ENCODE measurements at regions not wholly inside any gene's neighbourhood (a gene's known extent, or its start where the extent isn't known, plus 50 kb on each side); places are given as distances from the start of the nearest gene placed in this dataset.
"Not testable (repeated sequence)": the region's sequence is repeated elsewhere in the genome, so short reads cannot be mapped to it uniquely, and the experiment has no call there.

- Histone ChIP-seq H3K27me3 (no peaks in the 10 kb centered on the region), H3K27ac (no peak overlapping the region), H3K4me1 (no peaks in the 10 kb centered on the region), H3K36me3 (no peaks in the 10 kb centered on the region), H3K9me3 (no peaks in the 10 kb centered on the region), H3K4me3 (no peak overlapping the region)
- no peak for TF ChIP-seq CTCF (IDR thresholded peaks at IDR 0.05)
- DNase-seq: no peak
- intact Hi-C loops (cut with DNase I; ENCODE audit: low total_unique reads): loop anchor here (10.0 kb wide), 1 partner anchor 87 kb away; no protein-coding TSS in a partner anchor
These were observed 116.0 kb upstream of the RANBP3L start for GRCh38 chr5:36417668-36418067.

DNA sequence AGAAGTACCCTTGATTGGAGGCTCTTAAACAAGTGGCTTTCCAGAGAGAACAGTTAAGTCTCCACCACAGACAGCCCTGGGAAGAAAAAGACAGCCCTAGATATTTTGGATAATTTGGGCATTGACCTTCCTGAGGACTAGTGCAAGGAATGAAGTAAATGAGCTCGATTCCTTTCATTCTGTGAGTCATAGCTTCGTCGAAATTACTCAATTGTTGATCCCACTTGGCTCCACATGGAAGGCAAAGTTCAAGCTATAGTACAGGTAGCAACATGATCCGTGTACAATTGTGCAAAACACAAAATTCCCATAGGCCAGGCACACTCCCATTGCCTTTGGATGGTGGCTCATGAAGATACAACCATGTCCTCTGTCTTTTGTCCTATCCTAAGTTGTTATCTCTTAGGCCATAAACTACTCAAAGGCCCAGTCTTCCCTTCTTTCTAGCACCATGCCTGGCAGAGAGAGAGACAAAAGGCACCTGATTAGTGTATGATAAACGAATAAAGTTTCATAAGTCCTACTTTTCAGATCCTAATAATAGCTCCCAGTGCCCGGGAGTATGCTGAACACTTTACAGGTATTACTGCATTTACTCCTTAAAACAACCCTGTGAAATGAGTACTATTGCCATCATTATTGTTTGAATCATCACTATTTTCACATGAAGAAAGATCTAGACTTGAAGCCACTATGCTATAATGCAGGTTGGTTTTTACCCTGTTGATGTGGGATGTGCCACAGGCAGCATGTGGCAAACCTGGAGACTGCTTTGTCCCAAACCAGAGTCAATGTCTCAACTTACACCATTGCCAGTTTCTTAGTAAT, 116.7 kb upstream of the RANBP3L start:
- H3K9me3 ChIP-seq: no peaks in the 10 kb centered on the region
- H3K4me1 ChIP-seq: no peaks in the 10 kb centered on the region
- intact Hi-C loops (cut with DNase I; ENCODE audit: low total_unique reads): loop anchor here (10.0 kb wide), 1 partner anchor 86 kb away; no protein-coding TSS in a partner anchor
- DNase-seq: no peak
- no peaks in the 10 kb centered on the region for H3K36me3 ChIP-seq
- H3K27me3 ChIP-seq: no peaks in the 10 kb centered on the region
- no peak for TF ChIP-seq CTCF (IDR thresholded peaks at IDR 0.05)
- H3K4me3 ChIP-seq: no peak overlapping the region
- H3K27ac ChIP-seq: no peak overlapping the region

- Histone ChIP-seq H3K4me3 (no peak overlapping the region), H3K36me3 (no peaks in the 10 kb centered on the region), H3K27ac (no peak overlapping the region), H3K27me3 (no peaks in the 10 kb centered on the region), H3K4me1 (no peaks in the 10 kb centered on the region), H3K9me3 (no peaks in the 10 kb centered on the region)
- DNase-seq: no peak
- intact Hi-C loops (cut with DNase I; ENCODE audit: low total_unique reads): loop anchor here (10.0 kb wide), 1 partner anchor 1116 kb away; no protein-coding TSS in a partner anchor
- no peak for TF ChIP-seq CTCF (IDR thresholded peaks at IDR 0.05)
These were observed 119.6 kb upstream of the RANBP3L start for GRCh38 chr5:36421256-36421655.

DNA sequence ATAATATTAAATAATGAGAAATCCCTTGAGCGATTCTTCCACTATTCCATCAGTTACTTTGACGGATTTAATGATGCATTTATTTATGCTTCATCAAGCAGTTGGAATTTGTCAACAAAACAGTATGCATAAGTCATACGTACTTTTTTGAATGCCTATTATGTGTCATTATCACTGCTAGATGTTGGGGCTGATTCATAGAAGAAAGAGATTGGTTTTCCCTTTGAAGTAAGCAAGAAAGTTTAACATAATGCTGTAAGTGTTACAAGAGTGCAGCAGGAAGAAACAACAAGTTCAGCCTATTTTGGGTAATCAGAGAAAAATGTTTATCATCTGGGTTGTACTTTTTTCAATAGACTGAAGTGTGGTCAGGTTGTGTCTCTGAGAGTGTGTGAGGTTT, 121.2 kb upstream of the RANBP3L start:
- H3K27me3 ChIP-seq: no peaks in the 10 kb centered on the region
- H3K36me3 ChIP-seq: no peaks in the 10 kb centered on the region
- DNase-seq: no peak
- no peaks in the 10 kb centered on the region for H3K4me1 ChIP-seq
- TF ChIP-seq CTCF (IDR thresholded peaks at IDR 0.05): no peak
- H3K9me3 ChIP-seq: no peaks in the 10 kb centered on the region
- intact Hi-C loops (cut with DNase I; ENCODE audit: low total_unique reads): loop anchor here (10.0 kb wide), 1 partner anchor 1118 kb away; no protein-coding TSS in a partner anchor
- H3K4me3 ChIP-seq: no peak overlapping the region
- no peak overlapping the region for H3K27ac ChIP-seq

GRCh38 chr5:36423578-36424307, 122.0 kb upstream of the RANBP3L start:
- TF ChIP-seq CTCF (IDR thresholded peaks at IDR 0.05): no peak
- Histone ChIP-seq H3K36me3 (no peaks in the 10 kb centered on the region), H3K27ac (no peak overlapping the region), H3K27me3 (no peaks in the 10 kb centered on the region), H3K9me3 (no peaks in the 10 kb centered on the region), H3K4me3 (no peak overlapping the region), H3K4me1 (no peaks in the 10 kb centered on the region)
- DNase-seq: no peak
- intact Hi-C loops (cut with DNase I; ENCODE audit: low total_unique reads): loop anchor here (10.0 kb wide), 1 partner anchor 1119 kb away; no protein-coding TSS in a partner anchor

DNA sequence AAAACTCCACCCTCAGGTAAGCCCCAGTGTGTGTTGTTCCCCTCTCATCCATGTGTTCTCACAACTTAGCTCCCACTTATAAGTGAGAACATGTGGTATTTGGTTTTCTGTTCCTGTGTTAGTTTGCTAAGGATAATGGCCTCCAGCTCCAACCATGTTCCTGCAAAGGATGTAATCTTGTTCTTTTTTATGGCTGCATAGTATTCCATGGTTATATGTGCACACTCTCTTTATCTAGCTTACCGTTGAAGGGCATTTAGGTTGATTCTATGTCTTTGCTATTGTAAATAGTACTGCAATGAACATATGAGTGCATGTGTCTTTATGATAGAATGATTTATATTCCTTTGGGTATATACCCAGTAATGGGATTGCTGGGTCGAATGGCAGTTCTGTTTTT, 124.4 kb upstream of the RANBP3L start:
- H3K27me3 ChIP-seq, H3K4me1 ChIP-seq, H3K9me3 ChIP-seq, H3K36me3 ChIP-seq, H3K27ac ChIP-seq, H3K4me3 ChIP-seq, DNase-seq: not testable (repeated sequence)
- intact Hi-C loops (cut with DNase I; ENCODE audit: low total_unique reads): loop anchor here (10.0 kb wide), 1 partner anchor 1121 kb away; no protein-coding TSS in a partner anchor

Data from tibial artery (tissue), 4 donors.